ENCODE measurements at regions not wholly inside any gene's neighbourhood (a gene's known extent, or its start where the extent isn't known, plus 50 kb on each side); places are given as distances from the start of the nearest gene placed in this dataset.
"Not testable (repeated sequence)": the region's sequence is repeated elsewhere in the genome, so short reads cannot be mapped to it uniquely, and the experiment has no call there.

GRCh38 chr2:104945866-104946265 lies 92.0 kb downstream of the POU3F3 start:
- Mint-ChIP-seq H3K4me3 (ENCODE audit: unreplicated experiment) (no peak overlapping the region), H3K4me1 (ENCODE audit: low read depth, unreplicated experiment) (no peaks in the 10 kb centered on the region), H3K27ac (ENCODE audit: unreplicated experiment) (no peak overlapping the region), H3K27me3 (ENCODE audit: low read depth, unreplicated experiment) (peaks cover 11% of the 10 kb centered on the region), H3K9me3 (ENCODE audit: unreplicated experiment) (no peaks in the 10 kb centered on the region), H3K36me3 (ENCODE audit: low read depth, unreplicated experiment) (no peaks in the 10 kb centered on the region)
- Histone ChIP-seq H3K27me3 (ENCODE audit: insufficient read depth, low read length) (no peaks in the 10 kb centered on the region), H2AFZ (ENCODE audit: low read depth, low read length) (no peak overlapping the region), H3K27ac (ENCODE audit: low read depth, low read length) (no peak overlapping the region), H3K9me3 (ENCODE audit: insufficient read depth, low read depth, low read length) (no peaks in the 10 kb centered on the region), H3K4me3 (ENCODE audit: insufficient read depth, low read depth, low read length) (no peak overlapping the region), H4K20me1 (ENCODE audit: insufficient read depth, low read length) (no peaks in the 10 kb centered on the region), H3K4me2 (ENCODE audit: low read length) (no peak overlapping the region), H3K36me3 (ENCODE audit: insufficient read depth, low read length) (no peaks in the 10 kb centered on the region), H3K4me1 (ENCODE audit: insufficient read depth, low read length) (no peaks in the 10 kb centered on the region), H3K79me2 (ENCODE audit: insufficient read depth, low read length) (no peaks in the 10 kb centered on the region), H3K9ac (ENCODE audit: low read length) (no peak overlapping the region)
- DNase-seq (ENCODE audit: low read depth) (no peak), FAIRE-seq (no peak)
- TF ChIP-seq, protein P1, sequence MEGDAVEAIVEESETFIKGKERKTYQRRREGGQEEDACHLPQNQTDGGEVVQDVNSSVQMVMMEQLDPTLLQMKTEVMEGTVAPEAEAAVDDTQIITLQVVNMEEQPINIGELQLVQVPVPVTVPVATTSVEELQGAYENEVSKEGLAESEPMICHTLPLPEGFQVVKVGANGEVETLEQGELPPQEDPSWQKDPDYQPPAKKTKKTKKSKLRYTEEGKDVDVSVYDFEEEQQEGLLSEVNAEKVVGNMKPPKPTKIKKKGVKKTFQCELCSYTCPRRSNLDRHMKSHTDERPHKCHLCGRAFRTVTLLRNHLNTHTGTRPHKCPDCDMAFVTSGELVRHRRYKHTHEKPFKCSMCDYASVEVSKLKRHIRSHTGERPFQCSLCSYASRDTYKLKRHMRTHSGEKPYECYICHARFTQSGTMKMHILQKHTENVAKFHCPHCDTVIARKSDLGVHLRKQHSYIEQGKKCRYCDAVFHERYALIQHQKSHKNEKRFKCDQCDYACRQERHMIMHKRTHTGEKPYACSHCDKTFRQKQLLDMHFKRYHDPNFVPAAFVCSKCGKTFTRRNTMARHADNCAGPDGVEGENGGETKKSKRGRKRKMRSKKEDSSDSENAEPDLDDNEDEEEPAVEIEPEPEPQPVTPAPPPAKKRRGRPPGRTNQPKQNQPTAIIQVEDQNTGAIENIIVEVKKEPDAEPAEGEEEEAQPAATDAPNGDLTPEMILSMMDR (IDR thresholded peaks at IDR 0.05; ENCODE audit: insufficient read depth, low read depth, low read length), result no peak
- TF ChIP-seq EZH2 (IDR thresholded peaks at IDR 0.05; ENCODE audit: insufficient read depth, low read length), result no peak

GRCh38 chr2:104947456-104947855 lies 90.4 kb upstream of the MRPS9 start:
- not testable (repeated sequence) for DNase-seq (ENCODE audit: low read depth); H3K4me1 ChIP-seq (ENCODE audit: insufficient read depth, low read length); H3K4me3 Mint-ChIP-seq (ENCODE audit: unreplicated experiment); H3K9me3 Mint-ChIP-seq (ENCODE audit: unreplicated experiment); H3K4me2 ChIP-seq (ENCODE audit: low read length); H3K9me3 ChIP-seq (ENCODE audit: insufficient read depth, low read depth, low read length); H3K36me3 Mint-ChIP-seq (ENCODE audit: low read depth, unreplicated experiment); H3K79me2 ChIP-seq (ENCODE audit: insufficient read depth, low read length); H3K4me1 Mint-ChIP-seq (ENCODE audit: low read depth, unreplicated experiment); H3K27me3 ChIP-seq (ENCODE audit: insufficient read depth, low read length); FAIRE-seq; H3K4me3 ChIP-seq (ENCODE audit: insufficient read depth, low read depth, low read length); H3K27ac ChIP-seq (ENCODE audit: low read depth, low read length); H3K36me3 ChIP-seq (ENCODE audit: insufficient read depth, low read length); H2AFZ ChIP-seq (ENCODE audit: low read depth, low read length); H3K27me3 Mint-ChIP-seq (ENCODE audit: low read depth, unreplicated experiment); H3K9ac ChIP-seq (ENCODE audit: low read length); H4K20me1 ChIP-seq (ENCODE audit: insufficient read depth, low read length); H3K27ac Mint-ChIP-seq (ENCODE audit: unreplicated experiment)

DNA sequence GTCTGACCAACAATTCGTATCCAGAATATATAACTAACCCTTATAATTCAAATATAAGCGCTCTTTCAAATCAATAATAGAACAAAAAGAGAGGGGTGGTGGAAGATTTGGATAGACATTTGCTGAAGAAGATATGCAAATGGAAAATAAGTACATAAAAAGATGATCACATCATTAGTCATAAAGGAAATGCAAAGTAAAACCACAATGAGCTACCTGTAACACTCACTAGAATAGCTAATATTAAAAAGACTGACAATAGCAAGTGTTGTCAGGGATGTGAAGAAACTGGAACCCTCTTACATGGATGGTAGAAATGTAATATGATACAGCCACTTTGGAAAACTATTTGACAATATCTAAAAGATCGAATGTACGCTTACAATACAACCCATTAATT lies 84.9 kb upstream of the MRPS9 start:
- H3K9ac ChIP-seq (ENCODE audit: low read length), result no peak overlapping the region
- no peaks in the 10 kb centered on the region for H3K9me3 ChIP-seq (ENCODE audit: insufficient read depth, low read depth, low read length)
- no peak overlapping the region for H3K4me3 ChIP-seq (ENCODE audit: insufficient read depth, low read depth, low read length)
- no peaks in the 10 kb centered on the region for H3K4me1 Mint-ChIP-seq (ENCODE audit: low read depth, unreplicated experiment)
- H2AFZ ChIP-seq (ENCODE audit: low read depth, low read length), result no peak overlapping the region
- H4K20me1 ChIP-seq (ENCODE audit: insufficient read depth, low read length), result no peaks in the 10 kb centered on the region
- no peaks in the 10 kb centered on the region for H3K27me3 ChIP-seq (ENCODE audit: insufficient read depth, low read length)
- no peaks in the 10 kb centered on the region for H3K36me3 Mint-ChIP-seq (ENCODE audit: low read depth, unreplicated experiment)
- peaks cover 1% of the 10 kb centered on the region for H3K9me3 Mint-ChIP-seq (ENCODE audit: unreplicated experiment)
- TF ChIP-seq EZH2 (IDR thresholded peaks at IDR 0.05; ENCODE audit: insufficient read depth, low read length), result no peak
- TF ChIP-seq, protein P1 (IDR thresholded peaks at IDR 0.05; ENCODE audit: insufficient read depth, low read depth, low read length), result no peak
- FAIRE-seq (no peak), DNase-seq (ENCODE audit: low read depth) (no peak)
- no peak overlapping the region for H3K4me3 Mint-ChIP-seq (ENCODE audit: unreplicated experiment)
- no peak overlapping the region for H3K4me2 ChIP-seq (ENCODE audit: low read length)
- no peak overlapping the region for H3K27ac ChIP-seq (ENCODE audit: low read depth, low read length)
- H3K4me1 ChIP-seq (ENCODE audit: insufficient read depth, low read length), result no peaks in the 10 kb centered on the region
- no peaks in the 10 kb centered on the region for H3K36me3 ChIP-seq (ENCODE audit: insufficient read depth, low read length)
- H3K27ac Mint-ChIP-seq (ENCODE audit: unreplicated experiment), result no peak overlapping the region
- H3K79me2 ChIP-seq (ENCODE audit: insufficient read depth, low read length), result no peaks in the 10 kb centered on the region
- peaks cover 7% of the 10 kb centered on the region for H3K27me3 Mint-ChIP-seq (ENCODE audit: low read depth, unreplicated experiment)
